ENCODE measurements at regions not wholly inside any gene's neighbourhood (a gene's known extent, or its start where the extent isn't known, plus 50 kb on each side); places are given as distances from the start of the nearest gene placed in this dataset.

GRCh38 chr7:32403463-32404229 lies 86.5 kb downstream of the LSM5 start:
- WGBS, 2 donors, result 80 to 81% methylated on average over 11 of the region's 11 CpGs
- intact Hi-C loops (cut with DNase I), result no loop called here
- DNase-seq, result no peak

GRCh38 chr7:32400676-32401075 lies 89.5 kb downstream of the LSM5 start:
- Histone ChIP-seq H3K4me1 (no peaks in the 10 kb centered on the region), H3K27me3 (no peaks in the 10 kb centered on the region), H3K36me3 (no peaks in the 10 kb centered on the region), H3K27ac (no peak overlapping the region), H3K9me3 (peaks cover 0 to 10% (median 0%) of the 10 kb centered on the region in 11 donors), H3K4me3 (no peak overlapping the region)
- ATAC-seq, result no peak
- 78 to 80% methylated on average over 4 of the region's 4 CpGs for WGBS, 2 donors
- intact Hi-C loops (cut with DNase I), result no loop called here
- no peak for DNase-seq
- TF ChIP-seq CTCF (IDR thresholded peaks at IDR 0.05), result no peak

More at GRCh38 chr7:32403463-32404229, 86.5 kb downstream of the LSM5 start:
- Histone ChIP-seq H3K27me3 (peaks cover 0 to 5% (median 0%) of the 10 kb centered on the region in 7 donors), H3K27ac (no peak overlapping the region), H3K4me1 (no peaks in the 10 kb centered on the region), H3K9me3 (no peaks in the 10 kb centered on the region), H3K4me3 (no peak overlapping the region), H3K36me3 (no peaks in the 10 kb centered on the region)
- TF ChIP-seq CTCF (IDR thresholded peaks at IDR 0.05), result no peak
- no peak for ATAC-seq

GRCh38 chr7:32399311-32399710 lies 90.9 kb downstream of the LSM5 start:
- Histone ChIP-seq H3K9me3 (peaks cover 0 to 10% (median 0%) of the 10 kb centered on the region in 11 donors), H3K27me3 (peaks cover 0 to 7% (median 0%) of the 10 kb centered on the region in 7 donors), H3K36me3 (no peaks in the 10 kb centered on the region), H3K4me3 (no peak overlapping the region), H3K4me1 (no peaks in the 10 kb centered on the region), H3K27ac (no peak overlapping the region)
- intact Hi-C loops (cut with DNase I), result no loop called here
- no peak for TF ChIP-seq CTCF (IDR thresholded peaks at IDR 0.05)
- WGBS, 2 donors, result 60 to 82% methylated on average over 3 of the region's 3 CpGs
- DNase-seq (no peak), ATAC-seq (no peak)

- Histone ChIP-seq H3K4me3 (no peak overlapping the region), H3K36me3 (no peaks in the 10 kb centered on the region), H3K27me3 (peaks cover 0 to 7% (median 0%) of the 10 kb centered on the region in 7 donors), H3K4me1 (no peaks in the 10 kb centered on the region), H3K9me3 (peaks cover 0 to 10% (median 0%) of the 10 kb centered on the region in 11 donors), H3K27ac (no peak overlapping the region)
- ATAC-seq (no peak), DNase-seq (no peak)
- WGBS, 2 donors, result 90 to 92% methylated on average over 1 of the region's 1 CpG
- intact Hi-C loops (cut with DNase I), result no loop called here
- no peak for TF ChIP-seq CTCF (IDR thresholded peaks at IDR 0.05)
Observed at GRCh38 chr7:32395168-32395567, 95.0 kb downstream of the LSM5 start.
